CD4-positive, alpha-beta T cell treated with Interleukin-21 for 1 hour (primary cell): ENCODE measurements at regions not wholly inside any gene's neighbourhood (a gene's known extent, or its start where the extent isn't known, plus 50 kb on each side); places are given as distances from the start of the nearest gene placed in this dataset.
A peak's percentile ranks its signal among the peaks of the same experiment; 100 is the strongest.

Experiments
- DNase-seq: peaks from one replicate; pipeline ENCODE4 v3.0.0-alpha.2; 2020

- no peak for DNase-seq
These were observed 113.3 kb upstream of the SERP2 start for GRCh38 chr13:44260336-44260735.

GRCh38 chr13:44263751-44264620 lies 109.6 kb upstream of the SERP2 start:
- no peak for DNase-seq

GRCh38 chr13:44266305-44266704 lies 107.3 kb upstream of the SERP2 start:
- DNase-seq: no peak

GRCh38 chr13:44266772-44267171 lies 106.9 kb upstream of the SERP2 start:
- no peak for DNase-seq

GRCh38 chr13:44267203-44267602 lies 106.4 kb upstream of the SERP2 start:
- no peak for DNase-seq

- DNase-seq: no peak
These were observed 105.6 kb upstream of the SERP2 start for GRCh38 chr13:44267980-44268379.

GRCh38 chr13:44268980-44269379 lies 104.6 kb upstream of the SERP2 start:
- no peak for DNase-seq

GRCh38 chr13:44270150-44270549 lies 103.5 kb upstream of the SERP2 start:
- no peak for DNase-seq

GRCh38 chr13:44271031-44271455 lies 102.6 kb upstream of the SERP2 start:
- DNase-seq: no peak

GRCh38 chr13:44271473-44271872 lies 102.2 kb upstream of the SERP2 start:
- no peak for DNase-seq

GRCh38 chr13:44271915-44272341 lies 101.7 kb upstream of the SERP2 start:
- DNase-seq: no peak

GRCh38 chr13:44272692-44273091 lies 100.9 kb upstream of the SERP2 start:
- no peak for DNase-seq

- DNase-seq: no peak
These were observed 100.4 kb upstream of the SERP2 start for GRCh38 chr13:44273216-44273615.

GRCh38 chr13:44273991-44274770 lies 99.4 kb upstream of the SERP2 start:
- DNase-seq: peak; percentile 85

- DNase-seq: peak; percentile 33
These were observed 98.8 kb upstream of the SERP2 start for GRCh38 chr13:44274771-44275205.

GRCh38 chr13:44275381-44275780 lies 98.2 kb upstream of the SERP2 start:
- no peak for DNase-seq

GRCh38 chr13:44276061-44276460 lies 97.6 kb upstream of the SERP2 start:
- DNase-seq: no peak

GRCh38 chr13:44277459-44277858 lies 96.2 kb upstream of the SERP2 start:
- DNase-seq: no peak

- DNase-seq: no peak
These were observed 95.5 kb upstream of the SERP2 start for GRCh38 chr13:44278166-44278565.

GRCh38 chr13:44280456-44280855 lies 93.2 kb upstream of the SERP2 start:
- no peak for DNase-seq

GRCh38 chr13:44281252-44282000 lies 92.2 kb upstream of the SERP2 start:
- DNase-seq: no peak

GRCh38 chr13:44283600-44283999 lies 90.0 kb upstream of the SERP2 start:
- DNase-seq: no peak

- no peak for DNase-seq
These were observed 85.7 kb upstream of the SERP2 start for GRCh38 chr13:44287958-44288357.
